GM21360 (cell line): ENCODE measurements at regions not wholly inside any gene's neighbourhood (a gene's known extent, or its start where the extent isn't known, plus 50 kb on each side); places are given as distances from the start of the nearest gene placed in this dataset.
"Not testable (repeated sequence)": the region's sequence is repeated elsewhere in the genome, so short reads cannot be mapped to it uniquely, and the experiment has no call there.

Experiments used
- ATAC-seq: cut with Tn5 transposase; IDR thresholded peaks from one replicate; pipeline ENCODE4 v1.9.1; 2021; ENCODE audit warnings: mild to moderate bottlenecking, moderate library complexity; ENCODE audit not compliant: unreplicated experiment

DNA sequence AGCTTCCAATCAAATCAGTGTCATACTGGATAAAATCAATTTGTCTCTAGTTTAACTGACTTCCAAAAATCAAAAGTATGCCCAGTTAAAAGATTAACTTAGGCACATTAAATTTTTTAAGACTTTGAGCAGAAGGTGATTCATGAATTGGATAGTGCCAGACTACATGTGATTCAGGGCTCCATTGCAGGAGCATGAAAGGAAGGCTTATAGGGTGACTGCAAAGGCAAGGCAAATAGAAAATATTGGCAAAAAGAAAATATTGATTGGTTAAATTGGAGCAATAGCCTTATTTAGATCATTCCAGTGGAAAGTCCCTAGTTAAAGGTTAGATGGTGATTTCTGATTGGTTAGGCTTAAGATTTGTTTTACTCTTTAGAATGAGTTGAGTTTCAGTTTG is 223.9 kb upstream of the ERCC4 start:
- ATAC-seq, result no peak

DNA sequence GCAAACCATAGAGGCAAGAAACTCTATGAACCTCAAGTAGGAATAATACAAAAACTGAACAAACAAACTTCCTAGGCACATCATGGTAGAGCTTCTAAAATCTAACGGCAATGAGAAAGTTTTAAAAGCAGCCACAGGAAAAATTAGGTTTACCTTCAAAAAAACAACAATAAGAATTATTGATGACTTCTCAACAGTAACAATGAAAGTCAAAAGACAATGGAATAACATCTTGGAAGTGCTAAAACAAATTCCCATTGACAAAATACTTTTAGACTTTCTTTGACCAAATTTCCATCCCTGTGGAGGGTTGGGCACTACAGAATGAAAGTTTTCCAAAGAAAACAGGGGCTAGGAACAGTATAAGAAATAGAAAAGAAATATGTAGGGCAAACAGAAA is 222.9 kb upstream of the ERCC4 start:
- ATAC-seq, result no peak

DNA sequence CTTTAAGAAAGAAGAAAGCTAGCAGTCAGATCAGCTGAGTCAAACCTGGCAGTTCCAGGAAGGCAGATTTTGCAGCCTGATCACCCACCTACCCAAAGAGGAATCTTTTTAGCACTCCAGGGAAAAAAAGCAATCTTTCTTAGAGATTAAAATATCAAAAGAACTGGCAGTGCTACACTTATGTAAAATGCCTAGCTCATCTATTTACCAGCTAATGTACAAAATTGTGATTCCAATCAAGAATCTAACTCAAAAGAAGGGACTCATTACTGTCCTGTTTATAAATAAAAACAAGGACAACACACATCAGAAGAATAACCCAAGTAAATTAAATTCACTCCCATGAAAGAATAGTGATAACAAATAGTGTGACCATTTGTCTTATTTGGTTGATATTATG is 222.4 kb upstream of the ERCC4 start:
- no peak for ATAC-seq

GRCh38 chr16:13702614-13703013 is 217.3 kb upstream of the ERCC4 start:
- ATAC-seq, result no peak

- no peak for ATAC-seq
These were observed 211.4 kb upstream of the ERCC4 start for GRCh38 chr16:13708347-13709120.

DNA sequence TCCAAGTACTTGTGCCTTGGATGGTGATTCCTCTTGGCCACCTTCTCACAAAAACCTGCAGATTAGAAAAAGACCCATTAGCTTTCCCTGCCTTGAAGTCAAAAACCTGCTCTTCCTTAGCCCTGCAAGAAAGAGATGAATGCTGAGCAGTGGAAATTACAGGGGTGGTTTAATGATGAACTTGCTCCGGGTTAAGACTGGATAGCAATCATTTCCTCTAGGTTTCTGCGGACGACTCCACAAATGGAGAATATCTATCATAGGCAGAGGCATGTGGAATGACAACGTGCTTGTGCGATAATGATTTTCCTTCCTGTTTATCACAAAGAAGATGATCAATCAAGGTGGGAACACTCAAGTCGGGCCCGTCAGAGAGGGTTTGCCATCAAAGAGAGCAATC is 201.2 kb upstream of the ERCC4 start:
- no peak for ATAC-seq

- ATAC-seq, result no peak
These were observed 192.0 kb upstream of the ERCC4 start for GRCh38 chr16:13727943-13728342.

DNA sequence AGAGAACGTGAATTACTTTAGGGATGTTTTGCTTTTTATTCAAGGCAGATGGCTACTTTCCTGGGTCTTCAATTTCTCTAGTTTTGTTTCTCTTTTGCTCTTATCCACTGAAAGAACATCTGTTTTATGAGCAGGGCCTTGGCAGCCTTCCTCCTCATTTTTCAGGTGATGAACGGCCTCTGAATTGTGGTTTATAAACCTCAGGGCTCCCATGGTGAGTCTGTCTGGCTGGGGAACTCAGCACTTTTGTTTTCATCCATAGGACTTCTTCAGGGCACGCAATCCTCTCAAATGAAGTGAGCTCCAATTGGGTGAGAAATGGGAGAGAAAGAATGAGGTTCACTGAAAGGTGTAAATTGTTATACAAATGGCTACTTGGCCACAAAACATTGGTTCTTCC is 186.4 kb upstream of the ERCC4 start:
- no peak for ATAC-seq

DNA sequence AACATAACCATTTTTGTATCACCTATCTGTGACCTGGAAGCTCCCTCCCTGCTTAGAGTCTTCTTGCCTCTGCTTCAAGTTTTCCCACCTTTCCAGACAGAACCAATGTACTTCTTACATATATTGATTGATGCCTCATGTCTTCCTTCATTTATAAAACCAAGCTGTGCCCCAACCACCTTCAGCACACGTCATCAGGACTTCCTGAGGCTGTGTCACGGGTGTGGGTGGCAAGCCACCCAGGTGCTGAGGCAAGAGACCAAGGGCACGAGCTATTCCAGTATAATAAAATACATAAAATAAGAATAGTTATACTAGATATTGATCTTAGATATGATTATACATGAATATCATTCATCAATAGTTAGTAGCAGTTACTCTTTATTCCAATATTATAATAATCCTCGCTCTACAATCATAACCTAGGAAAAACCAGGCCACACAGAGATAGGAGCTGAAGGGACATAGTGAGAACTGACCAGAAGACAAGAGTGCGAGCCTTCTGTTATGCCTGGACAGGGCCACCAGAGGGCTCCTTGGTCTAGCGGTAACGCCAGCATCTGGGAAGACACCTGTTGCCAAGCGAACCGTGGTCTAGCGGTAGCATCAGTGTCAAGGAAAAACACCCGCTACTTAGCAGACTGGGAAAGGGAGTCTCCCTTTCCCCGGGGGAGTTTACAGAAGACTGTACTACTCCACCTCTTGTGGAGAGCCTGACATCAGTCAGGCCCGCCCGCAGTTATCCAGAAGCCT is 180.2 kb upstream of the ERCC4 start:
- not testable (repeated sequence) for ATAC-seq

DNA sequence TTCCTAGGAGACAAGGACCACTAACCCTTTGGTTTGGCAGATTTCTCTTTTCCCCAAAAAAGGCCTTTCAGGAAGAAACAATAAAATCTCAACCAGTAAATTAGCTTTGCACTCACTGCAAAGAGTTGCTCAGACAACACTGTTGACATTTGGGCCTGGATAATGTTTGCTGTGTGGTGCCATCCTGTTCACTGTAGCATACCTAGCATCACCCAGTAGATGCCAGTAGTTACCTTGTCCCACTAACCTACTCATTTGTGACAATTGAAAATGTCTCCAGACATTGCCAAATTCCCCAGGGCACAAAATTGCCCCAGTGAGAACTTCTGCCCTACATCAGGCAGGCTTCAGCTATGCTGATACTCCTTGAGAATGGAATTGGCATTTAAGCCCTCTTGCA is 177.0 kb upstream of the ERCC4 start:
- ATAC-seq, result no peak

DNA sequence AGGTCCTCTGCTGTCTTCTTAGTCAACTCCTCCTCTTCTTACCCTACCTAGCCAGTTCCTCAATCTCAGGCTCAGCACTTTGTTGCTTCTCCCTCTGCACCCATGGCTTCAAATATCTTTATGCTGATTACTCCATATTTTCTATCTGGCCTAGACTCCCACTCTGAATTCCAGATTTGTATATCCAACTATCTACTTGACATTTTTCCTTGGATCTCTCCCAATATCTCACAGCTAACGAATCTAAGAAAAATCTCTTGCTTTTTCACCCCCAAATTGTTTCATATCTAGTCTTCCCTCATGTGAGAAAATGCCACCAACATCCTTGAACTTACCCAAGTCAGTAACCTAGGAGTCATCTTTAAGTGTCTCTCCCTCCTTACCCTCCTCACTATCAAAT is 176.4 kb upstream of the ERCC4 start:
- no peak for ATAC-seq

GRCh38 chr16:13756411-13757140 is 163.4 kb upstream of the ERCC4 start:
- ATAC-seq, result no peak

- no peak for ATAC-seq
These were observed 153.6 kb upstream of the ERCC4 start for GRCh38 chr16:13766334-13766733.

DNA sequence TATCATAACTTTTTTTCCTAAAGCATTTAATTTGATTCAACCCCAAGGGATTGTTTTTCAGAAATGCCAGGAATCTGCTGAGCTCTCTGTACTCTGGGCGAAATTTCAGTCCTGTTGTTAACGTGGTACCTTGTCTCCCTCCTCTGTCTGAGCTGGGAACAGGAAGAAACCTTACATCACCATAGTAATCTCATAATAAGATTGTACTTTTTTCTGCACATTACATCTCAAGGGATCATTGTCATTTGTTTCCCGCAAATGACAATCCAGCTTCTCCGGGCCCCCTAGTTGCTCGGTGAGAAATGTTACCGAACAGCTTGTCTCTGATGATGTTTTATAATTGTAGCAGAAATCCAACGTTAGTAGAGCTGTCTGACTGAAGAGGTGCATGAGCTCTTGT is 152.7 kb upstream of the ERCC4 start:
- ATAC-seq, result no peak

- no peak for ATAC-seq
These were observed 151.5 kb upstream of the ERCC4 start for GRCh38 chr16:13768471-13768870.

GRCh38 chr16:13770436-13770835 is 149.5 kb upstream of the ERCC4 start:
- no peak for ATAC-seq

GRCh38 chr16:13772782-13773181 is 147.2 kb upstream of the ERCC4 start:
- ATAC-seq, result no peak

GRCh38 chr16:13779676-13780075 is 140.3 kb upstream of the ERCC4 start:
- ATAC-seq, result no peak

- ATAC-seq, result no peak
These were observed 139.4 kb upstream of the ERCC4 start for GRCh38 chr16:13780406-13781168.

GRCh38 chr16:13781169-13781564 is 138.8 kb upstream of the ERCC4 start:
- no peak for ATAC-seq
